ENCODE measurements at regions not wholly inside any gene's neighbourhood (a gene's known extent, or its start where the extent isn't known, plus 50 kb on each side); places are given as distances from the start of the nearest gene placed in this dataset.

DNA sequence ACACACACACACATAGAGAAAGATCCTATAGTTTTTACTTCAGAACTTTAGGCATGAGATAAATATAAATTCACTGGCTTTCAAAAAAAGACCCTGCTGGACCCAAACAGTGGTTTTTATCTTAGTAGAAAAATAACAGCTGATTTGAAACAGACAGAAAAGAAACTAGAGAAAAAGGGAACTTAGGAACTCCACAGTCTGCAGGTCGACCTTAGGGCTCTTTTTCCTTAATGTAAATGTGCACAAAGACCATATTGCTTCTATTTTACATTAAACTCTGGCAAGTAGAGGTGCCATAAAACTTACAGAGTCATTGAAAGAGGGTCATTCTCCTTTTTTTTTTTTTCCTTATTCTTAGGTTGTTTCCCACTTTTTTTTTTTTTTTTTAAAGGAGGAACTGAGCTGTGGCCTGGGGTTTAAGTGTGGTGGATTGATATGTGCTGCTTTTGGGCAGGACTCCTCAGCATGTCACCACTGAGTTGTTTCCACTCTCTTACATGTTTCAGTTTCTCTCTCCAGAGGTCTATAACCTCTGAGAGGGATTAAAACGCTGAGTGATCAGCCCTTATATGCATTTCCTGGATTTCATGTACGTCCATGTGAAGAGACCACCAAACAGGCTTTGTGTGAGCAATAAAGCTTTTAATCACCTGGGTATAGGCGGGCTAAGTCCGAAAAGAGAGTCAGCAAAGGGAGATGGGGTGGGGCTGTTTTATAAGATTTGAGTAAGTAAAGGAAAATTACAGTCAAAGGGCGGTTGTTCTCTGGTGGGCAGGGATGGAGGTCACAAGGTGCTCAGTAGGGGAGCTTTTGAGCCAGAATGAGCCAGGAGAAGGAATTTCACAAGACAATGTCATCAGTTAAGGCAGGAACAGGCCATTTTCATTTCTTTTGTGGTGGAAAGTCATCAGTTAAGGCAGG is 70.8 kb upstream of the PACRGL start:
- no peaks in the 10 kb centered on the region for H3K9me3 ChIP-seq
- no peaks in the 10 kb centered on the region for H3K27me3 ChIP-seq
- H3K4me1 ChIP-seq: no peaks in the 10 kb centered on the region
- 80 to 82% methylated on average over 6 of the region's 6 CpGs for WGBS, 2 donors
- no peaks in the 10 kb centered on the region for H3K36me3 ChIP-seq (ENCODE audit: low read depth, missing control alignments)
- H3K4me3 ChIP-seq: no peak overlapping the region
- H3K27ac ChIP-seq: no peak overlapping the region
- intact Hi-C loops (cut with DNase I; ENCODE audit: low total_unique reads): no loop called here
- TF ChIP-seq POLR2A (IDR thresholded peaks at IDR 0.05): no peak
- TF ChIP-seq, protein P1, sequence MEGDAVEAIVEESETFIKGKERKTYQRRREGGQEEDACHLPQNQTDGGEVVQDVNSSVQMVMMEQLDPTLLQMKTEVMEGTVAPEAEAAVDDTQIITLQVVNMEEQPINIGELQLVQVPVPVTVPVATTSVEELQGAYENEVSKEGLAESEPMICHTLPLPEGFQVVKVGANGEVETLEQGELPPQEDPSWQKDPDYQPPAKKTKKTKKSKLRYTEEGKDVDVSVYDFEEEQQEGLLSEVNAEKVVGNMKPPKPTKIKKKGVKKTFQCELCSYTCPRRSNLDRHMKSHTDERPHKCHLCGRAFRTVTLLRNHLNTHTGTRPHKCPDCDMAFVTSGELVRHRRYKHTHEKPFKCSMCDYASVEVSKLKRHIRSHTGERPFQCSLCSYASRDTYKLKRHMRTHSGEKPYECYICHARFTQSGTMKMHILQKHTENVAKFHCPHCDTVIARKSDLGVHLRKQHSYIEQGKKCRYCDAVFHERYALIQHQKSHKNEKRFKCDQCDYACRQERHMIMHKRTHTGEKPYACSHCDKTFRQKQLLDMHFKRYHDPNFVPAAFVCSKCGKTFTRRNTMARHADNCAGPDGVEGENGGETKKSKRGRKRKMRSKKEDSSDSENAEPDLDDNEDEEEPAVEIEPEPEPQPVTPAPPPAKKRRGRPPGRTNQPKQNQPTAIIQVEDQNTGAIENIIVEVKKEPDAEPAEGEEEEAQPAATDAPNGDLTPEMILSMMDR (IDR thresholded peaks at IDR 0.05): no peak
- DNase-seq: no peak

DNA sequence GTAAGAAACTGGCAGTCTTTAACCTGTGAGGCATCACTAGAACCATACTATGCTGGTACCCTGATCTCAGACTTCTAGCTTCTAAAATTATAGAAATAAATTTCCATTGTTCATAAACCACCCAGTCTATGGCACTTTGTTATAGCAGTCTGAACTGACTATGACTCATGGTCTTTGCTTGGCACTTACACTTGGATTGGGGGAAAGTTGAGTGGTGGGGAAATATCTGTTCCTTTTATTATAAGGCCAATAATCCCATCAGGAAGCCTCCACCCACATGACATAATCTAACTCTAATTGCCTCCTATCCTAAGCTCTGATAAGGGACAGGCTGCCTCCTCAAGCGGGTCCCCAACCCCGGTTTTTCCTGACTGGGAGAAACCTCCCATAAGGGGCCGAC is 61.4 kb upstream of the PACRGL start:
- 92 to 94% methylated on average over 3 of the region's 3 CpGs for WGBS, 2 donors
- Histone ChIP-seq H3K9me3 (no peaks in the 10 kb centered on the region), H3K27me3 (no peaks in the 10 kb centered on the region), H3K4me1 (no peaks in the 10 kb centered on the region), H3K27ac (no peak overlapping the region), H3K4me3 (no peak overlapping the region), H3K36me3 (ENCODE audit: low read depth, missing control alignments) (no peaks in the 10 kb centered on the region)
- TF ChIP-seq POLR2A (IDR thresholded peaks at IDR 0.05): no peak
- TF ChIP-seq, protein P1 (IDR thresholded peaks at IDR 0.05): no peak
- DNase-seq: no peak
- intact Hi-C loops (cut with DNase I; ENCODE audit: low total_unique reads): no loop called here

DNA sequence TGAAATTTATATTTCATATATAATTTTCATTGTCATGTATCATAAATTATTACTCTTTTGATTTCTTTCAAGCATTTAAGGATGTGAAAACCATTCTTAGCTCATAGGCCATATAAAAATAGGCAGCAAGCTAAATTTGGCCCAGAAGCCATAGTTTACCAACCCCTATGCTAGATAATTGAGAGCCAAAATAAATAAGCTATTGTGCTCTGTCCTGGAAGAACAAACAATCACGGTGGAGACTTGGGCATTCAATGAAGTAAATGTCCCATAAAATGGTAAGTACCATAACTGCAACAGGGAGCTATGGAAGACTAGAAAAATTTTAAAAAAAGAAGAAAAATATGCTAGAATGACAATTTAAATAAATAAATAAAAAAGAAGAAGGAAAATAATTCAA is 60.9 kb upstream of the PACRGL start:
- WGBS, 2 donors: 45% methylated on average over 1 of the region's 1 CpG
- no peak for DNase-seq

DNA sequence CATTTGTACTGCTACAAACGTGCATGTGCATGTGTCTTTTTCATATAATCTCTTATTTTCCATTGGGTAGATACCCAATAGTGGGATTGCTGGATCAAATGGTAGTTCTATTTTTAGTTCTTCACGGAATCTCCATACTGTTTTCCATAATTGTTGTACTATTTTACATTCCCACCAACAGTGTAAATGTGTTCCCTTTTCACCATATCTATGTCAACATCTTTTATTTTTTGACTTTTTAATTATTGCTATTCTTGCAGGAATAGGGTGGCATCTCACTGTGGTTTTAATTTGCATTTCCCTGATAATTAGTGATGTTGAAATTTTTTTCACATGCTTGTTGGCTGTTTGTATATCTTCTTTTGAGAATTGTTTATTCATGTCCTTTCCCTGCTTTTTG is 59.3 kb upstream of the PACRGL start:
- H3K4me1 ChIP-seq: no peaks in the 10 kb centered on the region
- no peak for TF ChIP-seq POLR2A (IDR thresholded peaks at IDR 0.05)
- TF ChIP-seq, protein P1 (IDR thresholded peaks at IDR 0.05): no peak
- no peaks in the 10 kb centered on the region for H3K9me3 ChIP-seq
- H3K4me3 ChIP-seq: no peak overlapping the region
- intact Hi-C loops (cut with DNase I; ENCODE audit: low total_unique reads): no loop called here
- H3K36me3 ChIP-seq (ENCODE audit: low read depth, missing control alignments): no peaks in the 10 kb centered on the region
- 76 to 82% methylated on average over 2 of the region's 2 CpGs for WGBS, 2 donors
- no peak for DNase-seq
- H3K27me3 ChIP-seq: no peaks in the 10 kb centered on the region
- no peak overlapping the region for H3K27ac ChIP-seq

More for the DNA sequence above, 60.9 kb upstream of the PACRGL start:
- Histone ChIP-seq H3K4me3 (no peak overlapping the region), H3K27me3 (no peaks in the 10 kb centered on the region), H3K36me3 (ENCODE audit: low read depth, missing control alignments) (no peaks in the 10 kb centered on the region), H3K9me3 (no peaks in the 10 kb centered on the region), H3K4me1 (no peaks in the 10 kb centered on the region), H3K27ac (no peak overlapping the region)
- intact Hi-C loops (cut with DNase I; ENCODE audit: low total_unique reads): no loop called here
- TF ChIP-seq POLR2A (IDR thresholded peaks at IDR 0.05): no peak

DNA sequence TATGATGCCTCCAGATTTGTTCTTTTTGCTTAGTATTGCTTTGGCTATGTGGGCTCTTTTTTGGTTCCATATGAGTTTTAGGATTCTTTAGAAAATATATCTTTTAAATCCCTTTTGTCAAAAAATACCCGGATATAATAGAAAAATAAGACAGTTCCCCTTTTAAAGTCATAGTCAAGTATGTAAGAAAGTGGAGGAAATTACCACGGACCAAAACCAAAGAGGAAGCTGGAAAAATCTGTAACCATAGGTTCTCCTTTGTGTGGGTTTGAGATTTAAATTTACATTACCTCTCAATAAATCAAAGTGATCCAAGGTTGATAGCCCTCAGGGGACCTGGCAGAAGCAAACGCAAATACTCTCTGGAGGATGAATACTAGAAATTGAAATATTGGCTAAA is 58.3 kb upstream of the PACRGL start:
- Histone ChIP-seq H3K27ac (no peak overlapping the region), H3K4me1 (no peaks in the 10 kb centered on the region), H3K27me3 (no peaks in the 10 kb centered on the region), H3K9me3 (no peaks in the 10 kb centered on the region), H3K36me3 (ENCODE audit: low read depth, missing control alignments) (no peaks in the 10 kb centered on the region), H3K4me3 (no peak overlapping the region)
- TF ChIP-seq, protein P1 (IDR thresholded peaks at IDR 0.05): no peak
- WGBS, 2 donors: 65 to 79% methylated on average over 3 of the region's 3 CpGs
- no peak for DNase-seq
- intact Hi-C loops (cut with DNase I; ENCODE audit: low total_unique reads): no loop called here
